T-helper 1 cell treated with Interleukin-12 subunit alpha and Interleukin-12 subunit beta and Interleukin-4 antibody, amounts not matched to agents 30 μg/mL and 1 μg/mL, for 36 hours (primary cell): ENCODE measurements at regions not wholly inside any gene's neighbourhood (a gene's known extent, or its start where the extent isn't known, plus 50 kb on each side); places are given as distances from the start of the nearest gene placed in this dataset.
"Not testable (repeated sequence)": the region's sequence is repeated elsewhere in the genome, so short reads cannot be mapped to it uniquely, and the experiment has no call there.

Experiments used
- H3K27ac Mint-ChIP-seq: one replicate; pipeline ENCODE4 v1.8.0; 2021; ENCODE audit warnings: mild to moderate bottlenecking, mixed read lengths
- H3K27me3 Mint-ChIP-seq: one replicate; pipeline ENCODE4 v1.8.0; 2021; ENCODE audit warnings: low read depth, mixed read lengths
- H3K36me3 Mint-ChIP-seq: one replicate; pipeline ENCODE4 v1.8.0; 2021; ENCODE audit warnings: low read depth, mixed read lengths
- H3K4me1 Mint-ChIP-seq: one replicate; pipeline ENCODE4 v1.8.0; 2021; ENCODE audit warnings: low read depth, mixed read lengths
- H3K4me3 Mint-ChIP-seq: one replicate; pipeline ENCODE4 v1.8.0; 2021; ENCODE audit warnings: mild to moderate bottlenecking, moderate library complexity, mixed read lengths
- H3K9me3 Mint-ChIP-seq: one replicate; pipeline ENCODE4 v1.8.0; 2021; ENCODE audit warnings: mixed read lengths

- Mint-ChIP-seq H3K27me3 (no peaks in the 10 kb centered on the region), H3K36me3 (no peaks in the 10 kb centered on the region), H3K4me3 (no peak overlapping the region), H3K27ac (no peak overlapping the region), H3K9me3 (no peaks in the 10 kb centered on the region), H3K4me1 (no peaks in the 10 kb centered on the region)
Observed at GRCh38 chr10:123357421-123357930, 203.3 kb downstream of the BUB3 start.

GRCh38 chr10:123359539-123359938, 205.3 kb downstream of the BUB3 start:
- H3K36me3 Mint-ChIP-seq = no peaks in the 10 kb centered on the region

GRCh38 chr10:123361832-123362231, 207.6 kb downstream of the BUB3 start:
- Mint-ChIP-seq H3K27ac (no peak overlapping the region), H3K9me3 (no peaks in the 10 kb centered on the region), H3K27me3 (no peaks in the 10 kb centered on the region), H3K4me1 (no peaks in the 10 kb centered on the region), H3K4me3 (no peak overlapping the region), H3K36me3 (no peaks in the 10 kb centered on the region)

More at GRCh38 chr10:123359539-123359938, 205.3 kb downstream of the BUB3 start:
- no peaks in the 10 kb centered on the region for H3K27me3 Mint-ChIP-seq
- H3K4me3 Mint-ChIP-seq = no peak overlapping the region
- no peaks in the 10 kb centered on the region for H3K9me3 Mint-ChIP-seq
- H3K27ac Mint-ChIP-seq = no peak overlapping the region
- H3K4me1 Mint-ChIP-seq = no peaks in the 10 kb centered on the region

- no peak overlapping the region for H3K4me3 Mint-ChIP-seq
- H3K27me3 Mint-ChIP-seq = no peaks in the 10 kb centered on the region
- no peaks in the 10 kb centered on the region for H3K9me3 Mint-ChIP-seq
- no peaks in the 10 kb centered on the region for H3K4me1 Mint-ChIP-seq
- H3K36me3 Mint-ChIP-seq = no peaks in the 10 kb centered on the region
- H3K27ac Mint-ChIP-seq = no peak overlapping the region
Observed at GRCh38 chr10:123367195-123367594, 213.0 kb downstream of the BUB3 start.

DNA sequence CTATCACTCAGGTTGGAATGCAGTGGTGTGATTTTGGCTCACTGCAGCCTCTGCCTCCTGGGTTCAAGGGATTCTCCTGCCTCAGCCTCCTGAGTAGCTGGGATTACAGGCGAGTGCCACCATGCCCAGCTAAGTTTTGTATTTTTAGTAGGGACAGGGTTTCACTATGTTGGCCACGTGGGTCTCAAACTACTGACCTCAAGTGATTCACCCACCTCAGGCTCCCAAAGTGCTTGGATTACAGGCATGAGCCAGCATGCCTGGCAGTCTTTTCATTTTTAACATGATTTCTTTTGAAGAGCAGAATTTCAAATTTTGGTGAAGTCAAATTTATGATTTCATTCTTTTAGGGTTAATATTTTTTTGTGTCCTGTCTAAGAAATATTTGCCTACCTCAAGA, 217.4 kb downstream of the BUB3 start:
- not testable (repeated sequence) for H3K27me3 Mint-ChIP-seq, H3K4me3 Mint-ChIP-seq, H3K36me3 Mint-ChIP-seq, H3K27ac Mint-ChIP-seq, H3K4me1 Mint-ChIP-seq, H3K9me3 Mint-ChIP-seq

DNA sequence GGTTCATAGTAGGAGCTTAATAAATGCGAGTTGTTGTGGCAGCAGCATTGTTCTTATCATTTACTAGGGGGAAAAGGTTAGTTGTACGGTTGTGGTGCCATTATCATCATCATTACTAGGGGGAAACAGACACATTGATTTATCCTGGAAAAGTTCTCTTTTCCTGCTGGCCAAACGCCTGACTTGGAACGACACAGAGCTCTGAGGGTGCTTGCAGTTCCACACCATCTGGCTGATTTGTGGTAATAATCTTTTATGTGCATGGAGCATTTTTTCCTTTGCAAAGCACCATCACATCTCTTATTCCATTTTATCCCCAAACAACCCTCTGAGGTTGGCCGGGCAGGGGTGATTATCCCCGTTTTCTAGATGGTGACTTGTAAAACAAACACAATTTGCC, 219.4 kb downstream of the BUB3 start:
- Mint-ChIP-seq H3K27ac (no peak overlapping the region), H3K27me3 (no peaks in the 10 kb centered on the region), H3K9me3 (no peaks in the 10 kb centered on the region), H3K4me1 (no peaks in the 10 kb centered on the region), H3K4me3 (no peak overlapping the region), H3K36me3 (no peaks in the 10 kb centered on the region)

GRCh38 chr10:123375097-123375496, 220.9 kb downstream of the BUB3 start:
- no peaks in the 10 kb centered on the region for H3K36me3 Mint-ChIP-seq

DNA sequence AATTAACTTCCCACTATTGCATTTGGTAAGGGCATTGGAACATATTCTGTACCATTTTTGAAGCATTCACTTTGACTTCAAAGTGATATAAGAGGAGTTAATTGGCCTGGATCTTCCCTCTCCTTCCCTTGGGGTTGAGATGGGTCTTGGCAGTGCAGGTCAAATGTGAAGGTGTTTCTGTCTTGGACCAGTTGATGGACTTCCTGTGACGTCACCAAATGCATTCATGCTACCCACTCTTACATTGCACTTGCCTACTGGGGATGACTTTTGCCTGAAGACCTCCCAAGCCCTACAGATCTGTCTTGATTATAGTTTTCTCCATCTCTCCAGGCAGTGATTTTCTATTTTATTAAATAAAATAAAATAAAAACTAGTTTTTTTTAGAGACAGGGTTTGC, 221.5 kb downstream of the BUB3 start:
- Mint-ChIP-seq H3K36me3 (no peaks in the 10 kb centered on the region), H3K4me1 (no peaks in the 10 kb centered on the region)

More at GRCh38 chr10:123375097-123375496, 220.9 kb downstream of the BUB3 start:
- H3K4me1 Mint-ChIP-seq = no peaks in the 10 kb centered on the region
- H3K9me3 Mint-ChIP-seq = no peaks in the 10 kb centered on the region
- no peak overlapping the region for H3K27ac Mint-ChIP-seq
- H3K27me3 Mint-ChIP-seq = no peaks in the 10 kb centered on the region
- no peak overlapping the region for H3K4me3 Mint-ChIP-seq

DNA sequence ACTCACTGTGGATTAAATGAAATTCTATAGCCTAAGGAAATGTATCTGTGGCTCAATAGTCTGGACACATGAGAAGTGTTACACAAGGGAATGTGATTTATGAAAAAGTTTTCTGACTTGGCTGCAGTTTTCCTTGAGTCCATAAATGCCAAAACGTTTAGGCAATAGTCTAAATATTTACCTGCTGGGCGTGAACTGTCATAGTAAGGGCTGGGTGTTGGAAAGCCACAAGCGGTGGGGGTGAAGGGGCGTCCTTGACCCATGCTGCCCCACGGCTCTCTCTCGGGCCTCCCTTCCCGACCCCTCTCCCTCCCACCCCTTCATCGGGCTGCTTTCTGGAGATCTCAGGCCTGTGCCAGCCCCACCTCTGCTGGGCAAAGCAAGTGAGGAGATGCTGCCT, 223.7 kb downstream of the BUB3 start:
- no peak overlapping the region for H3K4me3 Mint-ChIP-seq
- H3K9me3 Mint-ChIP-seq = no peaks in the 10 kb centered on the region
- H3K36me3 Mint-ChIP-seq = no peaks in the 10 kb centered on the region
- no peaks in the 10 kb centered on the region for H3K27me3 Mint-ChIP-seq
- no peaks in the 10 kb centered on the region for H3K4me1 Mint-ChIP-seq
- H3K27ac Mint-ChIP-seq = no peak overlapping the region

More for the DNA sequence above, 221.5 kb downstream of the BUB3 start:
- Mint-ChIP-seq H3K27ac (no peak overlapping the region), H3K9me3 (no peaks in the 10 kb centered on the region), H3K27me3 (no peaks in the 10 kb centered on the region), H3K4me3 (no peak overlapping the region)

DNA sequence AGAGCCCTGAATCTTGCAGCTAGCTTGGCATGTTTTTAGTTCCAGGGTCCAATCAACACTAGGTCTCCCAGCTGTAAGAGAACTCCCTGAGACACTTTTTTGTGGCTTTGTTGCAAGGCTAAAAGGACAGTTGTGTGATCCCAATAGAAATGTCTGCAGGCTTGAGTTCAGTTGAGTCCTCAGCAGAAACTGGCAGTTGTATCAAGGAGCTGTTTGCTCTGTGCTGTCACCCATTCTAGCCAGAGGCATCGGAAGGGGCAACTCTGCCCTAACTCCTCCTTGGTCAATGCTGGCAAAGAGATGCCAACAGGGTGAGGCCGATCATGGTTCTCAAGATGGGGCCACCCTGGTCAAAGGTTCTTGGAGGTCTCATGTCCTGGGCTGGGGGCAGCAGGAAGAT, 224.1 kb downstream of the BUB3 start:
- Mint-ChIP-seq H3K4me3 (no peak overlapping the region), H3K9me3 (no peaks in the 10 kb centered on the region), H3K36me3 (no peaks in the 10 kb centered on the region), H3K27me3 (no peaks in the 10 kb centered on the region), H3K4me1 (no peaks in the 10 kb centered on the region), H3K27ac (no peak overlapping the region)

DNA sequence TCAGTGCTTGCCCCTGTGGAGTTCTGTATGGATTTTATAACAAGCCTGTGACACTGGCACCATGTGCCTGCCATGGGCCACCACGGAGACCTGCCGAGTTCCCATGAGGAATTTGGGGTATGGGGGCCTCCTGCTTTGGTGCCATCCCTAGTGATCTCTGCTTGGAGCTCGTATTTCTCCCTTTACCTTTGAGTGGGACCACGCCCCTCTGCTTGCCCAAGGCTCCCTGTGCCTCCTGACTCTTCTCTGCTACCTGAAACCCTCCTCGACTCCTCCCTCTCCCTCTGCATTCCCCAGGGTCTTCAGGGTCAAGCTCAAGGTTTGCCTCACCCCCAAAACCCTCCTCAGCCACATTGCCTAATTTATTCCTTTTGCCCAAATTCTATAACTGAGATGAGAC, 225.0 kb downstream of the BUB3 start:
- H3K4me3 Mint-ChIP-seq = no peak overlapping the region
- peaks cover 3% of the 10 kb centered on the region for H3K9me3 Mint-ChIP-seq
- H3K4me1 Mint-ChIP-seq = no peaks in the 10 kb centered on the region
- H3K36me3 Mint-ChIP-seq = no peaks in the 10 kb centered on the region
- no peak overlapping the region for H3K27ac Mint-ChIP-seq
- no peaks in the 10 kb centered on the region for H3K27me3 Mint-ChIP-seq

DNA sequence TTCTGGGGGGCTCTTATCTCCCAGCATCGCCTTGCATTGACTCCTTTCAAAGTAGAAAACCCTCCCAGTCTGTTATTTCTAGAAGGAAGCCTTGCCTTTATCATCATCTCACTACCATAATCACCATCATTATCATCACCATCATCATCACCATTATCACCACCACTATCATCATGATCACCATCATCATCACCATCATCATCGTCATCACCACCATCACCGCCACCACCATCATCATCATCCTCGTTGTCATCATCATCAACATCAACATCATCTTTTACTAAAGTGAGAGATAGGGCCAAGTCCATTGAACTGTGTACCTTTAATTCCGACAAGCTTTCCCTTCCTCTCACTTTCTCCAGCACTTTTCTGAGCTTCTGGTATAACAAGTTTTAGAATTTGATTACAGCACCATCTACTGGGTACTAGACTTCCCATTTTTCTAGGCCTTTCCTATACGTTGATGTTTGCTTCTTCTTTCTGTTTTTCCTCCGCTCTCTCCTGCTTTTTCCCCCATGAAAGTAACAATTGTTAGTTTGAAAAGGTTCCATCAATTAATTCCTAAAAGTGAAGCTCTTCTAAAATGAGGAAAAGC, 226.4 kb downstream of the BUB3 start:
- H3K27ac Mint-ChIP-seq = no peak overlapping the region

DNA sequence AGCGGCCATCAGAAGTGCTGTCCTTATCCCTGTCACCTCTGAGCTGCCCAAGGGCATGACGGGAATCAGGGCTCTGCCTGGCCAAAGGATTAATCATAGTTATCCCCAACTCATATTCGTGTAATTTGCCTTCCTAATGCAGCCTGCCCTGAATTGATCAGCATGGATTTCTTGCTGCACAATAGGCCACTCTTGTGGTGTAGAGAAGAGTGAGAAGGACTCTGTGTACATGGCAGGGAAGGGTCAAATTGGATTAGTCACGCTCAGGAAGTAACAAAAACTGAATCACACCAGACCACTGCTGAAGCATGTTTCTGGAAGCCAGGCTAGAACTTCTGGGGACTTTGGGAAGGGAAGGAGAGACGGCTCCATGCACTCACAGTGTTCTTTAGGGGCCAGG, 227.0 kb downstream of the BUB3 start:
- Mint-ChIP-seq H3K27me3 (no peaks in the 10 kb centered on the region), H3K36me3 (no peaks in the 10 kb centered on the region), H3K27ac (no peak overlapping the region), H3K4me3 (no peak overlapping the region), H3K9me3 (peaks cover 7% of the 10 kb centered on the region), H3K4me1 (no peaks in the 10 kb centered on the region)

More for the DNA sequence above, 226.4 kb downstream of the BUB3 start:
- no peaks in the 10 kb centered on the region for H3K36me3 Mint-ChIP-seq
- no peak overlapping the region for H3K4me3 Mint-ChIP-seq
- peaks cover 3% of the 10 kb centered on the region for H3K9me3 Mint-ChIP-seq
- no peaks in the 10 kb centered on the region for H3K4me1 Mint-ChIP-seq
- no peaks in the 10 kb centered on the region for H3K27me3 Mint-ChIP-seq

GRCh38 chr10:123382491-123382890, 228.3 kb downstream of the BUB3 start:
- no peak overlapping the region for H3K27ac Mint-ChIP-seq
- H3K4me3 Mint-ChIP-seq = no peak overlapping the region
- peaks cover 15% of the 10 kb centered on the region for H3K9me3 Mint-ChIP-seq
- no peaks in the 10 kb centered on the region for H3K36me3 Mint-ChIP-seq
- no peaks in the 10 kb centered on the region for H3K27me3 Mint-ChIP-seq
- H3K4me1 Mint-ChIP-seq = no peaks in the 10 kb centered on the region

- Mint-ChIP-seq H3K27me3 (no peaks in the 10 kb centered on the region), H3K27ac (no peak overlapping the region), H3K9me3 (peaks cover 17% of the 10 kb centered on the region), H3K4me1 (no peaks in the 10 kb centered on the region), H3K4me3 (no peak overlapping the region), H3K36me3 (no peaks in the 10 kb centered on the region)
Observed at GRCh38 chr10:123385508-123386080, 231.4 kb downstream of the BUB3 start.
